ENCODE measurements at regions not wholly inside any gene's neighbourhood (a gene's known extent, or its start where the extent isn't known, plus 50 kb on each side); places are given as distances from the start of the nearest gene placed in this dataset.

- TF ChIP-seq CTCF (IDR thresholded peaks at IDR 0.05) (peak in 1 of 4 experiments; percentile 31), POLR2A (IDR thresholded peaks at IDR 0.05) (no peak), EP300 (IDR thresholded peaks at IDR 0.05) (no peak)
Measured at GRCh38 chrX:121308276-121308805, 260.9 kb downstream of the GLUD2 start.
